ENCODE measurements at regions not wholly inside any gene's neighbourhood (a gene's known extent, or its start where the extent isn't known, plus 50 kb on each side); places are given as distances from the start of the nearest gene placed in this dataset.

DNA sequence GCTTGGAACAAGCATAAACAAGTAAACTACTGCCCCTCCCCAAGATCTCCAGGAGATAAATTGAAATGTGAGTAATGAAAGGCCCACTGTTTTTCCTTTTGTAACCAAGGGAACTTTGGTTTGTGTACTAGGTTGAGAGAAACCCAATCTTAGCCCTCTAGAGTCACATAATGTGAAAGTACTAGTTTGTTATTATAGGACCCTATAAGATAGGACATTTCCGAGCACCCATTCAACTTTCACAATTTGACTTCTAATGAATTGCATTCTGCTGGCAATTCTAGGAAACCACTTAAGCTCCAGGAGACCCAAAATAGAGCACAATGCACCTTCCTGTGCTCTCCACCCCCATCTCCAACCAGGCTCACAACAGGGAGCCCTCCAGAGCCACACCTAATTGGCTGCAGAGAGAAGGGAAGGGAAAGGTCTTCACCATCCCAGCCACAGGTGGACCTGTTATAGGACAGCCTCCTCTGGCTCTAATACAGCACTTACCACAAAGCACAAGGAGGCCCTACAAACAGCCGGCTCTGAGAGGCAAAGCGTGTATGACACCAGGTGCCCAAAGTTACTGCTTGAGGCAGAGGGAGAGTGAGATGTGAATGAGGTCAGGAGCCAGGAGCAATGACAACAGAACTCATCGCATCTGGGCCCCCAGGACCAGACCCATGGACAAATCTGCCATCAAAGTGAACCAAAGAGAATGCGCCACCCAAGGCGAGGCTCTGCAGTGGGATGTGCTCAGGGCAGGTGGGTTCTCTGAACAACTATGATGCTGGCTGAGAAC is 163.3 kb upstream of the NTF3 start:
- no peak for TF ChIP-seq CTCF (IDR thresholded peaks at IDR 0.05)
- TF ChIP-seq POLR2A (IDR thresholded peaks at IDR 0.05) = no peak
- no peak for TF ChIP-seq EP300 (IDR thresholded peaks at IDR 0.05)

Data from stomach (tissue), 4 donors.